ENCODE measurements at regions not wholly inside any gene's neighbourhood (a gene's known extent, or its start where the extent isn't known, plus 50 kb on each side); places are given as distances from the start of the nearest gene placed in this dataset.

DNA sequence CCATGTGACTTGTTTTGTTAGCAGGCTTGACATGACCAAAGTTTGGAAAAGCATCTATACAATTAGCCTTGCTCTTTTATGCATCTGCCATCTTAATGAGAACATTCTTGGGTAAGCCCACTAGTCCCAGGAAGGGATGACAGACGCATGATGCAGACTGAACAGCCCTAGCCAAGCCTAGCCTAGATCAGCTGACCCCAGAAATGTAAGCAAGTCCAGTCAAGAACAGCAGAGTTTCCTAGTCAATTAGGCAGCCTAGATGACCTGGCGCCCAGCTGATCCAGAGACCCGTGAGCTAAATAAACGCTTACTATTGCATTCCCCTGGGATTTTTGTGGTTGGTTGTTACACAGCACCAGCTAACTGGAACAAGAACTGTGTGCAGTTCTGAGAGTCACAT, 457.9 kb downstream of the BCOR start:
- H3K27me3 ChIP-seq (ENCODE audit: control insufficient read depth, insufficient read depth, low read length), result no peaks in the 10 kb centered on the region
- H3K9ac ChIP-seq (ENCODE audit: low read depth, low read length), result no peak overlapping the region
- H3K36me3 ChIP-seq (ENCODE audit: control insufficient read depth, insufficient read depth, low read length), result no peaks in the 10 kb centered on the region

DNA sequence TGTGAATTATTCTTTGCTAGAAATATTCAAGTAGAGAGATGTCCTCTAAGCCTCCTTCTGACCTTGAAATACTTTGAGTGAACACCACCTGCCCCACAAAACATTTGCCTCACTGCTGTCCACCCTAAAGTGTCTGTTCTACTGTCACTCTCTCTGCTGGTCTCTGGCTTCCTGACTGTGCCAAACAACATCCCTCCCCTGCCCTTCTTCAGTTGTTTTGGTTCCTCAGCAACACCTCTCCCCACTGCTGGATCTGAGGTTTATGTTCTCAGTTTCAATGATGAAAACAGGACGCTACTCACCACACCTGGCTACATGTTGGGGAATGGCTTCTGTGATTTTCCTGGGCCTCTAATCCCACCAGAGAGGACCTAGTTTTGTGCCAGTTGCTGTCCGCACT, 456.9 kb downstream of the BCOR start:
- H3K27me3 ChIP-seq (ENCODE audit: control insufficient read depth, insufficient read depth, low read length), result no peaks in the 10 kb centered on the region
- H3K4me3 ChIP-seq (ENCODE audit: low read depth, low read length), result no peak overlapping the region
- H3K36me3 ChIP-seq (ENCODE audit: control insufficient read depth, insufficient read depth, low read length), result no peaks in the 10 kb centered on the region
- peaks cover 6% of the 10 kb centered on the region for H3K4me1 ChIP-seq (ENCODE audit: control insufficient read depth, insufficient read depth, low read length)
- H3K9ac ChIP-seq (ENCODE audit: low read depth, low read length), result no peak overlapping the region
- H3K9me3 ChIP-seq (ENCODE audit: control insufficient read depth, insufficient read depth, low read length), result no peaks in the 10 kb centered on the region

More for the DNA sequence above, 457.9 kb downstream of the BCOR start:
- Histone ChIP-seq H3K9me3 (ENCODE audit: control insufficient read depth, insufficient read depth, low read length) (no peaks in the 10 kb centered on the region), H3K4me3 (ENCODE audit: low read depth, low read length) (no peak overlapping the region), H3K4me1 (ENCODE audit: control insufficient read depth, insufficient read depth, low read length) (peaks cover 6% of the 10 kb centered on the region)

DNA sequence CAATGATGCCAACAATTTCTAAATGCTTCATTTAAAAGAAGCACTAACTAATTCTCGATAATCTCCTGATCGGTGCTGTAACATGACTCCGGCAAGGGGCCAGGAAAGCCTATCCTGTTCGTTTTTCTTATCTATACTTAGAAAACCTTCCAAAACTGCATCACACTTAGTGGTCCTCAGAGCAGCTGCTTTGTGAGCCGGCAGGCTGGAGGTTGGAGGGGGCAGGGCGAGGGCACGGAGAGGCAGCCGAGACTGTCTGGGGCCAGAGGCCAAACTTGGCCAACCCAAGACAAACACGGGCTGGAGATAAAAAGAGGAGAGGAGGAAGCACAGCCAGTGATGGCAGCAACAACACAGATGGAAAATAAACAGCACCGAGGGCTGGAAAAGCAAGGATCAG, 455.7 kb downstream of the BCOR start:
- no peak overlapping the region for H3K9ac ChIP-seq (ENCODE audit: low read depth, low read length)
- no peaks in the 10 kb centered on the region for H3K9me3 ChIP-seq (ENCODE audit: control insufficient read depth, insufficient read depth, low read length)
- H3K4me1 ChIP-seq (ENCODE audit: control insufficient read depth, insufficient read depth, low read length), result peaks cover 6% of the 10 kb centered on the region
- H3K4me3 ChIP-seq (ENCODE audit: low read depth, low read length), result no peak overlapping the region
- no peaks in the 10 kb centered on the region for H3K27me3 ChIP-seq (ENCODE audit: control insufficient read depth, insufficient read depth, low read length)
- no peaks in the 10 kb centered on the region for H3K36me3 ChIP-seq (ENCODE audit: control insufficient read depth, insufficient read depth, low read length)

DNA sequence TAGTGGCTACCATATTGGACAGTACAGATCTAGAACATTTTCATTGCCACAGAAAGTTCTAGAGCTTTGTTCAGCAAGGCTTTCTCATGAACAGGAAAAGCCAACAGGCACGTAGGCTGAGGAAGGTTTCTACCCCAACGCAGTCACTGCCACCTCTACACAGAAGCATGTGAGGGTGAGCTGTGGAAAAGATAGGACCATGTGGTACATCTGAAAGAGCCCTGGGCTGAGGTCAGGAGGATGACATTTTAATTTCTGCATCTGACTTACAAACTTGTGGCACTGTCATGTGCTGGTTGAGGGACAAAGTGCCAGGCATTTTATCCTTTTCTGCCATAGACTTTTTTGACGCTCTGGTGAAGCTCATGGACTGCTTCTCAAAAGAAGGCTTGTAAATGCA, 454.2 kb downstream of the BCOR start:
- Histone ChIP-seq H3K27me3 (ENCODE audit: control insufficient read depth, insufficient read depth, low read length) (no peaks in the 10 kb centered on the region), H3K36me3 (ENCODE audit: control insufficient read depth, insufficient read depth, low read length) (no peaks in the 10 kb centered on the region), H3K4me3 (ENCODE audit: low read depth, low read length) (no peak overlapping the region)

DNA sequence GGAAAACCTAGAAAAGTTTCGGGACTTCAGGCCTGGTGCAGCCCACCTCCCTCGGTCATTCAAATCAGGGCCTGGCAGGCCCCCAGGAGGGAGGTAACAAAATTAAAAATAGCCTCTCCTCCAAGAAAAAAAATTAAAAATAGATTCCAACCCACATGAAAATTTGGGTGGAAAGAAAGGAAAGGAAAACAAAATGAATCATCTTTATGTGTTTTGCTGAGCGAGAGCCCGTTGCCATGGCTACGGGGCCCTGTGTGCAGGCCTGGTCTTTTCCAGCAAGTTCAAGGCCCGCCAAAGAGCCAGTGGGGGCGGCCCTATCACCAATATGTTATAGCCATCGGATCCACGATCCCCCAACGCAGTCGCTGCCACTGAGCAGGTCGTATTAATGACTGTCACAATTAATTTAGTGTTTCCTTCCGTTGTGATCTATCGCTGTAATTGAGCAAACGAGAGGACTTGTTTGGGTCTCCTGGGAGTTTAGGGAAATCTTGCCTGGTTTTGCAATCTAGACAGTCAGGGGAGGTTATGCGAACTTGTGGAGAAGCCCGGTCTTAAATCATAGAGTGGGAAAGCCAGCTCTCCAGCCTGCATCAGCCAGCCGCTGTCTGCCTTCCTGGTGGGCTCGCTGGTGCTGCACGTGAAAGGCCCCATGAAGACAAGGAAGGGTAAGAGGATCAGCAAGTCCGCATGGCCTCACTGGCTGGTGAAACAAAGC, 452.4 kb downstream of the BCOR start:
- no peaks in the 10 kb centered on the region for H3K9me3 ChIP-seq (ENCODE audit: control insufficient read depth, insufficient read depth, low read length)
- H3K4me1 ChIP-seq (ENCODE audit: control insufficient read depth, insufficient read depth, low read length), result peaks cover 6% of the 10 kb centered on the region
- no peak overlapping the region for H3K4me3 ChIP-seq (ENCODE audit: low read depth, low read length)
- no peak overlapping the region for H3K9ac ChIP-seq (ENCODE audit: low read depth, low read length)
- H3K27me3 ChIP-seq (ENCODE audit: control insufficient read depth, insufficient read depth, low read length), result no peaks in the 10 kb centered on the region
- no peaks in the 10 kb centered on the region for H3K36me3 ChIP-seq (ENCODE audit: control insufficient read depth, insufficient read depth, low read length)

More for the DNA sequence above, 454.2 kb downstream of the BCOR start:
- Histone ChIP-seq H3K9me3 (ENCODE audit: control insufficient read depth, insufficient read depth, low read length) (no peaks in the 10 kb centered on the region), H3K9ac (ENCODE audit: low read depth, low read length) (no peak overlapping the region), H3K4me1 (ENCODE audit: control insufficient read depth, insufficient read depth, low read length) (peaks cover 6% of the 10 kb centered on the region)

DNA sequence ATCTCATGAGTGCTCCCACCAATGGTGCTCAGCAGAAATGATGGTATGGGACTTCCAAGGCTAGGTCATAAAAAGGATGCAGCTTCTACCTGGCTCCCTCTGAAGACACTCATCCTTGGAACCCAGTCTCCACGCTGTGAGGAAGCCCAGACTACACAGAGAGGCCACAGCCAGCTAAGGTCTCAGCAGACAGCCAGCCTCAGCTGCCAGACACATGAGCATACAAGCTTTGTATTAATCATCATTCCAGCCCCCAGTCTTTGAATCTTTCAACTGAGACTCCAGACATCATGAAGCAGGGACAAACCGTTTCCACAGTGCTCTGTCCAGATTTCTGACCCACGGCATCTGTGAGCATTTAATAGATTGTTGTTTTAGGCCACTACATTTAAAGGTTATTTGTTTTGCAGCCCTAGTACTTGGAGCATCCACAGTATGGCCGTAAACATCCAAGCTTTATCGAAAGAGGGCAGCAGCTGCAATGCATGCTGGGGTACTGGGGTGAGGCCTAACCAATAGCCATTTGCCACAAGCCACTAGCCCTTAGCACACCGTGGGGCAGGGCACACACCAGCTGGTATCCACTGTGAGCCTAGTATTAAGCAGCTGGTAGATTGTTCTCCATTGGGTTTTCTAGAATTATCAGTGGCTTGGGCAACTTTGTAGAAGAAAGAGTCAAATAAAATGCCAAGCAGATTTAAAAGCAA, 449.1 kb downstream of the BCOR start:
- Histone ChIP-seq H3K4me3 (ENCODE audit: low read depth, low read length) (no peak overlapping the region), H3K9ac (ENCODE audit: low read depth, low read length) (no peak overlapping the region), H3K36me3 (ENCODE audit: control insufficient read depth, insufficient read depth, low read length) (no peaks in the 10 kb centered on the region), H3K27me3 (ENCODE audit: control insufficient read depth, insufficient read depth, low read length) (no peaks in the 10 kb centered on the region), H3K4me1 (ENCODE audit: control insufficient read depth, insufficient read depth, low read length) (peaks cover 9% of the 10 kb centered on the region), H3K9me3 (ENCODE audit: control insufficient read depth, insufficient read depth, low read length) (no peaks in the 10 kb centered on the region)

DNA sequence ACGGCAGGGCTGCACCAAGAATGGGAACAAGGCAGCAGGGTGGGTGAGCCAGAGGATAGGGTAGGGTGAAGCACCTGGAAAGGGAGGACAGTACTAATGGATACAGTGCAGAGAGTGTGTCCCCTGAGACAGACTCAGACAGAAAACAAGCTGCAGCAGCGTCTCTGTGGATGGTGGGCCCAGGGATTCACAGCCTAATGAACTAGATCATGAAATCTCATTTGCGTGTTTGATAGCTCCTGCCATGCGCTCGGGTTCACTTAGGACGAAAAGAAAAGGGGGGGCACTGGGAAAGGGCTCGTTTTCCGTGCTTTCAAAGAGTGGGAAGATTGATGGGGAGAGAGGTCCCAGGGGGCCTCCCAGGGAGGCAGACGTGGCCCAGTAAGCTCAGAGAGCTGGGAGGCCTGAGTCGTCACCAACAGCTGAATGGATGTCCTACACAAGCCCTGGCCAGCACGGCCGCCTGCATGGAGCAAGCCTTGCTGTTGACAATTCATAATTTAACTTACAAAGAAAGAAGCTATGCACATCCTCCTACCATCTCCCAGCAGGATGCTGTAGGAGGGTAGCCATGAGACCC, 446.9 kb downstream of the BCOR start:
- Histone ChIP-seq H3K9me3 (ENCODE audit: control insufficient read depth, insufficient read depth, low read length) (no peaks in the 10 kb centered on the region), H3K36me3 (ENCODE audit: control insufficient read depth, insufficient read depth, low read length) (no peaks in the 10 kb centered on the region)

DNA sequence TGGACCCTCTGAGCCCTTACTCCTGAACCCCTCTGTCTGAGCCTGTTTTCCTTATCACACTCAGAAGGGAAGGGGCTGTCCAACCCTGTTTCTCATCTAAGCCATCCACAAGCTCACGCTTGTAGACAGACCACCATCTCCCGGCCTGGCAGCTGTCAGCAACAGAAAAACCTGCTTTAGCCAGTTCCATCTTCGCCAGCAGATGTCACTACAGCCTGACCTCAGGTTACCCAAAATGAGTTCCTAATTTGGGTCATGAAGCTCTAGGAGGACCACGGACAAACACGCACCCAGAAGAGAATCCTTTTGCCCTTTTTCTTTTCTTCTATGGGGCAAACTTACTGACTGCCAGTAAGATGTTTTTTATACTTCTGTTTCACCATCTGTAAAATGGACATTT, 445.4 kb downstream of the BCOR start:
- Histone ChIP-seq H3K27me3 (ENCODE audit: control insufficient read depth, insufficient read depth, low read length) (no peaks in the 10 kb centered on the region), H3K36me3 (ENCODE audit: control insufficient read depth, insufficient read depth, low read length) (no peaks in the 10 kb centered on the region), H3K4me3 (ENCODE audit: low read depth, low read length) (no peak overlapping the region), H3K4me1 (ENCODE audit: control insufficient read depth, insufficient read depth, low read length) (peaks cover 19% of the 10 kb centered on the region), H3K9ac (ENCODE audit: low read depth, low read length) (no peak overlapping the region), H3K9me3 (ENCODE audit: control insufficient read depth, insufficient read depth, low read length) (no peaks in the 10 kb centered on the region)

More for the DNA sequence above, 446.9 kb downstream of the BCOR start:
- H3K4me3 ChIP-seq (ENCODE audit: low read depth, low read length), result no peak overlapping the region
- H3K27me3 ChIP-seq (ENCODE audit: control insufficient read depth, insufficient read depth, low read length), result no peaks in the 10 kb centered on the region
- H3K9ac ChIP-seq (ENCODE audit: low read depth, low read length), result no peak overlapping the region
- peaks cover 19% of the 10 kb centered on the region for H3K4me1 ChIP-seq (ENCODE audit: control insufficient read depth, insufficient read depth, low read length)

DNA sequence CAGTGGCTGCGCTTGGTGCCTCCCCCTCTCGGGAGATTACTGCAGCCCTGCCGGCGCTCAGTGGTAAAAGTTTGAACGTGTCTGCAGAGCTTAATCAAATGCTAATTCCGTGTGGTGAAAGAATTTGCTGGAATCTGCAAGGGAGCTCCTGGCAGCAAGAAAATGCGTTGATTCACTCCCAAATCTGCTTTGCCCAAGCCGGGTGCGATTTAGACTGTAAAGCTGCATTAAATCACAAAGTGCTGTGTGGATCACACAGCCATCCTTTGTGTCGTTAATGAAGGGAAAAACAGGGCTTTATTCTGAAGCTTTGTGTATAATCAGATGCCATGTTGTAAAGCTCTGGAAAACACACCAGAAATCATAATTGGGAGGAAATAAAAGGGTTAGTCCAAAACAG, 444.1 kb downstream of the BCOR start:
- no peak overlapping the region for H3K9ac ChIP-seq (ENCODE audit: low read depth, low read length)
- H3K27me3 ChIP-seq (ENCODE audit: control insufficient read depth, insufficient read depth, low read length), result no peaks in the 10 kb centered on the region
- H3K9me3 ChIP-seq (ENCODE audit: control insufficient read depth, insufficient read depth, low read length), result no peaks in the 10 kb centered on the region
- no peaks in the 10 kb centered on the region for H3K36me3 ChIP-seq (ENCODE audit: control insufficient read depth, insufficient read depth, low read length)
- H3K4me3 ChIP-seq (ENCODE audit: low read depth, low read length), result peak overlapping the region; percentile 45
- peaks cover 19% of the 10 kb centered on the region for H3K4me1 ChIP-seq (ENCODE audit: control insufficient read depth, insufficient read depth, low read length)

DNA sequence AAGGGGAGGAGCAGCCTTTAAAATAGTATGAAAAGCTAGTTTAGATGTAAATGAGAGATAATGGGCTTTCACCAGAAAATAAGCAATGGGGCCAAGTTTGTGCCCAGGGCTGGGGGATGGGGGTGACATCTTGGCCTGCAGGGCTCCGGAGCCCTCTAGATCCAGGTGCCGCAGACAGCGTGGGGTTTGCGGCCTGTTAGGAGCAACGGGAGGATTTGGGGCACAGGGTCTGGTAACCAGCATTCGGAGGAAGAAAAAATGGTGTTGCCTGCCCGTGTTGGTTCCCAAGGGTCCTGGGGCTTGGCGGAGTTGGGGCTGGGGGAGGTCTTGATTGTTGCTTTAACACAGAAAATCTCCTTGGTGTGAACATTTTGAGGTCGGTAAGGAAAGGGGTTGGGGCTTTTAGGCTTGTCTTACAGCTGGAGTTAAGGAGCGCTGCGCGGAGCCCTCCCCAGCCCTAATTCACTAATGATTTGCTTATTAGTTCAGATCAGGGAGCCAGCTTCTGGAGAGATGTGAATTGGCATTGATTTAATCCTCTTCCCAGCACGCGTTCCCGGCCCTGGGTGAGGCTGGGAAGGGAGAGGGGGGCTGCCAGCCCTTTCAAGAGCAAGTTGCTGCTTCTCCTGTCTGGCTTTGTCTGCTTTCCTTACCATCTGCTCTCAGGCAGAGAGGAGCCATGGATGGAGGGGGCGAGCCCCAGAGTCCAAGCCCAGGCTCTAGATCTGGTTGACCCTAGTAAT, 443.4 kb downstream of the BCOR start:
- H3K9me3 ChIP-seq (ENCODE audit: control insufficient read depth, insufficient read depth, low read length), result no peaks in the 10 kb centered on the region
- peaks cover 19% of the 10 kb centered on the region for H3K4me1 ChIP-seq (ENCODE audit: control insufficient read depth, insufficient read depth, low read length)
- H3K36me3 ChIP-seq (ENCODE audit: control insufficient read depth, insufficient read depth, low read length), result no peaks in the 10 kb centered on the region
- no peaks in the 10 kb centered on the region for H3K27me3 ChIP-seq (ENCODE audit: control insufficient read depth, insufficient read depth, low read length)
- H3K4me3 ChIP-seq (ENCODE audit: low read depth, low read length), result peak overlapping the region; percentile 16
- no peak overlapping the region for H3K9ac ChIP-seq (ENCODE audit: low read depth, low read length)

DNA sequence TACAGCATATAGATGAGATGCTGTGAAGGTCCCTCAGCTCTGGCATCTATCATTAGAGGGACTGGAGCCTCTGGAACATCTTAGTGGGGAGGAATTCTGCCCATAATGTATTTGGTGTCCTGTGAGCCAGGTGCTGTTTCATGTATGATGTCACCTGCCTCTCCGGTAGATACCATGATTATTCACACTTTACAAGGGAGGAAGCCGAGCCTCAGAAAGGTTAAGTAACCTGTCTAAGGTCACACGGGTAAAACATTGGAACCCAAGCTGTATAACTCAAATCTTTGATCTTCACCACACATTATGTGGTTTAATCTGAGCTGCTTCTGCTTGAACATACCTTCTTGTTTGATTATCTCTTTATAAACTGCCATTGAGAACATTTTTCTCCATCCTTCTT, 442.8 kb downstream of the BCOR start:
- H3K4me3 ChIP-seq (ENCODE audit: low read depth, low read length), result no peak overlapping the region
- H3K9me3 ChIP-seq (ENCODE audit: control insufficient read depth, insufficient read depth, low read length), result no peaks in the 10 kb centered on the region
- peaks cover 19% of the 10 kb centered on the region for H3K4me1 ChIP-seq (ENCODE audit: control insufficient read depth, insufficient read depth, low read length)
- no peaks in the 10 kb centered on the region for H3K27me3 ChIP-seq (ENCODE audit: control insufficient read depth, insufficient read depth, low read length)
- no peaks in the 10 kb centered on the region for H3K36me3 ChIP-seq (ENCODE audit: control insufficient read depth, insufficient read depth, low read length)
- no peak overlapping the region for H3K9ac ChIP-seq (ENCODE audit: low read depth, low read length)
